GM23338 (cell line): ENCODE measurements at regions not wholly inside any gene's neighbourhood (a gene's known extent, or its start where the extent isn't known, plus 50 kb on each side); places are given as distances from the start of the nearest gene placed in this dataset.

Experiments
- ATAC-seq: fragments of 200-7000 bp; cut with Tn5 transposase; 3 replicates; pipeline ENCODE4 v1.9.1; 2020
- DNase-seq: peaks from one replicate; pipeline ENCODE4 v3.0.0-alpha.2; 2015; ENCODE audit warnings: low spot score
- H2AFZ ChIP-seq: fragments of 200-600 bp; sonication (generic); 2 replicates; pipeline ENCODE4 v1.8.0; 2016; ENCODE audit warnings: antibody characterized with exemption, mild to moderate bottlenecking, moderate library complexity
- H3F3A ChIP-seq: fragments of 200-600 bp; sonication (generic); replicated peaks from 2 replicates; pipeline ENCODE4 v1.8.0; 2017; ENCODE audit warnings: antibody characterized with exemption, mixed run types, low read depth
- H3K27ac ChIP-seq: fragments of 200-600 bp; sonication (generic); 2 replicates; pipeline ENCODE4 v1.6.1; 2016; ENCODE audit warnings: low read depth
- H3K27me3 ChIP-seq: fragments of 200-600 bp; sonication (generic); 2 replicates; pipeline ENCODE4 v1.8.0; 2016; ENCODE audit warnings: mild to moderate bottlenecking, mixed run types, moderate library complexity; ENCODE audit not compliant: insufficient read depth
- H3K36me3 ChIP-seq: fragments of 200-600 bp; sonication (generic); 2 replicates; pipeline ENCODE4 v1.8.0; 2016; ENCODE audit warnings: mild to moderate bottlenecking; ENCODE audit not compliant: insufficient read depth
- H3K4me1 ChIP-seq: fragments of 200-600 bp; sonication (generic); 2 replicates; pipeline ENCODE4 v1.8.0; 2016; ENCODE audit warnings: mild to moderate bottlenecking, moderate library complexity; ENCODE audit not compliant: insufficient read depth
- H3K4me2 ChIP-seq: fragments of 200-600 bp; sonication (generic); 2 replicates; pipeline ENCODE4 v1.7.1; 2017; ENCODE audit warnings: mixed run types
- H3K4me3 ChIP-seq: fragments of 200-600 bp; sonication (generic); 2 replicates; pipeline ENCODE4 v1.6.1; 2016; ENCODE audit warnings: mixed run types
- H3K79me2 ChIP-seq: fragments of 200-600 bp; sonication (generic); replicated peaks from 2 replicates; pipeline ENCODE4 v1.8.0; 2017; ENCODE audit warnings: mild to moderate bottlenecking; ENCODE audit not compliant: insufficient read depth
- H3K9me2 ChIP-seq: fragments of 200-600 bp; sonication (generic); 2 replicates; pipeline ENCODE4 v1.8.0; 2017; ENCODE audit not compliant: insufficient read depth
- H4K20me1 ChIP-seq: fragments of 200-600 bp; sonication (generic); replicated peaks from 2 replicates; pipeline ENCODE4 v1.8.0; 2017; ENCODE audit warnings: mild to moderate bottlenecking; ENCODE audit not compliant: insufficient read depth
- H3K27ac Mint-ChIP-seq: 2 replicates; pipeline ENCODE4 v1.8.0; 2020; ENCODE audit warnings: inconsistent platforms, mild to moderate bottlenecking, moderate library complexity, mixed read lengths
- H3K27me3 Mint-ChIP-seq: 3 replicates; pipeline ENCODE4 v1.8.0; 2022; ENCODE audit warnings: low read depth, mild to moderate bottlenecking, moderate library complexity, mixed read lengths, inconsistent platforms; ENCODE audit not compliant: insufficient read depth, poor library complexity
- H3K36me3 Mint-ChIP-seq: 3 replicates; pipeline ENCODE4 v1.8.0; 2021; ENCODE audit warnings: low read depth, mild to moderate bottlenecking, inconsistent platforms, moderate library complexity, mixed read lengths
- H3K4me1 Mint-ChIP-seq: 3 replicates; pipeline ENCODE4 v1.8.0; 2020; ENCODE audit warnings: mild to moderate bottlenecking, inconsistent platforms, mixed read lengths
- H3K4me3 Mint-ChIP-seq: 3 replicates; pipeline ENCODE4 v1.8.0; 2021; ENCODE audit warnings: moderate library complexity, mild to moderate bottlenecking, inconsistent platforms, mixed read lengths
- H3K9me3 Mint-ChIP-seq: 3 replicates; pipeline ENCODE4 v1.8.0; 2020; ENCODE audit warnings: moderate library complexity, mild to moderate bottlenecking, inconsistent platforms, mixed read lengths
- CREB1 ChIP-seq: fragments of 250-450 bp; sonication (Bioruptor Pico); IDR thresholded peaks from 2 replicates; pipeline ENCODE4 v1.5.0; 2020; ENCODE audit warnings: low read depth, mild to moderate bottlenecking, moderate library complexity
- CTCF ChIP-seq, 2 experiments: fragments of 200-600 bp in 1 of 2; sonication (generic) in 1 of 2; conservative IDR thresholded peaks; 2 replicates each; pipeline versions ENCODE4 v1.5.1 to v1.6.1; 2016 to 2017; ENCODE audit warnings: antibody characterized with exemption in 2 of 2, low read depth in 2 of 2, mild to moderate bottlenecking in 2 of 2, moderate library complexity in 1 of 2
- EZH2 ChIP-seq: fragments of 200-600 bp; sonication (generic); IDR thresholded peaks from one replicate; pipeline ENCODE4 v1.8.0; 2017; ENCODE audit warnings: antibody characterized with exemption, mild to moderate bottlenecking, low read depth; ENCODE audit not compliant: unreplicated experiment
- EZH2phosphoT487 ChIP-seq: fragments of 200-600 bp; sonication (generic); IDR thresholded peaks from one replicate; pipeline ENCODE4 v1.8.1; 2018; ENCODE audit warnings: antibody characterized with exemption; ENCODE audit not compliant: unreplicated experiment
- JUNB ChIP-seq: IDR thresholded peaks from one replicate; pipeline ENCODE4 v1.6.1; 2016; ENCODE audit warnings: antibody characterized with exemption; ENCODE audit not compliant: unreplicated experiment
- NANOG ChIP-seq: IDR thresholded peaks from 2 replicates; pipeline ENCODE4 v1.6.1; 2016; ENCODE audit warnings: antibody characterized with exemption, borderline replicate concordance
- POLR2AphosphoS5 ChIP-seq: IDR thresholded peaks from 2 replicates; pipeline ENCODE4 v1.6.1; 2016; ENCODE audit warnings: antibody characterized with exemption, low read depth
- REST ChIP-seq: IDR thresholded peaks from one replicate; pipeline ENCODE4 v1.6.1; 2018; ENCODE audit warnings: antibody characterized with exemption; ENCODE audit not compliant: unreplicated experiment
- STAT1 ChIP-seq: IDR thresholded peaks from one replicate; pipeline ENCODE4 v1.6.1; 2016; ENCODE audit warnings: antibody characterized with exemption; ENCODE audit not compliant: unreplicated experiment
- ZNF114 ChIP-seq: fragments of 250-450 bp; sonication (Bioruptor Pico); IDR thresholded peaks from 2 replicates; pipeline ENCODE4 v1.5.0; 2020; ENCODE audit warnings: mild to moderate bottlenecking, moderate library complexity
- ZNF331 ChIP-seq: fragments of 250-450 bp; sonication (Bioruptor Pico); IDR thresholded peaks from 2 replicates; pipeline ENCODE4 v1.5.0; 2020; ENCODE audit warnings: low read depth, mild to moderate bottlenecking, moderate library complexity
- ZNF462 ChIP-seq: fragments of 250-450 bp; sonication (Bioruptor Pico); IDR thresholded peaks from 2 replicates; pipeline ENCODE4 v1.5.0; 2020; ENCODE audit warnings: mild to moderate bottlenecking, moderate library complexity
- TF ChIP-seq, protein P1 (sequence below): IDR thresholded peaks from 2 replicates; pipeline ENCODE4 v1.6.1; 2016; ENCODE audit warnings: antibody characterized with exemption

- H3K36me3 Mint-ChIP-seq = no peaks in the 10 kb centered on the region
- H3K4me3 Mint-ChIP-seq = no peak overlapping the region
- ATAC-seq (no peak), DNase-seq (no peak)
- TF ChIP-seq ZNF462 (CRISPR knock-in tag) = no peak
- no peak for TF ChIP-seq REST
- no peak for TF ChIP-seq STAT1
- no peak for TF ChIP-seq CREB1
- TF ChIP-seq, protein P1, sequence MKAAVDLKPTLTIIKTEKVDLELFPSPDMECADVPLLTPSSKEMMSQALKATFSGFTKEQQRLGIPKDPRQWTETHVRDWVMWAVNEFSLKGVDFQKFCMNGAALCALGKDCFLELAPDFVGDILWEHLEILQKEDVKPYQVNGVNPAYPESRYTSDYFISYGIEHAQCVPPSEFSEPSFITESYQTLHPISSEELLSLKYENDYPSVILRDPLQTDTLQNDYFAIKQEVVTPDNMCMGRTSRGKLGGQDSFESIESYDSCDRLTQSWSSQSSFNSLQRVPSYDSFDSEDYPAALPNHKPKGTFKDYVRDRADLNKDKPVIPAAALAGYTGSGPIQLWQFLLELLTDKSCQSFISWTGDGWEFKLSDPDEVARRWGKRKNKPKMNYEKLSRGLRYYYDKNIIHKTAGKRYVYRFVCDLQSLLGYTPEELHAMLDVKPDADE = no peak
- TF ChIP-seq JUNB = no peak
- no peak for TF ChIP-seq EZH2phosphoT487
- TF ChIP-seq NANOG = no peak
- no peak for TF ChIP-seq POLR2AphosphoS5
- no peak for TF ChIP-seq EZH2
- no peak for TF ChIP-seq ZNF114 (CRISPR knock-in tag)
- TF ChIP-seq CTCF (conservative IDR thresholded peaks at IDR 0.05; ENCODE audit: low read depth in 2 of 2) = no peak
- no peak for TF ChIP-seq ZNF331 (CRISPR knock-in tag)
- H3K27ac Mint-ChIP-seq = no peak overlapping the region
- Histone ChIP-seq H3K4me3 (no peak overlapping the region), H3K27me3 (no peaks in the 10 kb centered on the region), H3F3A (no peaks in the 10 kb centered on the region), H2AFZ (peak overlapping the region; percentile 44), H3K79me2 (no peaks in the 10 kb centered on the region), H3K36me3 (no peaks in the 10 kb centered on the region), H3K4me2 (no peak overlapping the region), H3K9me2 (no peaks in the 10 kb centered on the region), H3K4me1 (peaks cover 15% of the 10 kb centered on the region), H4K20me1 (no peaks in the 10 kb centered on the region), H3K27ac (no peak overlapping the region)
- H3K4me1 Mint-ChIP-seq = peaks cover 12% of the 10 kb centered on the region
- peaks cover 4% of the 10 kb centered on the region for H3K27me3 Mint-ChIP-seq
- no peaks in the 10 kb centered on the region for H3K9me3 Mint-ChIP-seq
Observed at GRCh38 chr6:25088513-25088912, 152.8 kb upstream of the RIPOR2 start.
